Smooth muscle cell (in vitro differentiated cells): ENCODE measurements at regions not wholly inside any gene's neighbourhood (a gene's known extent, or its start where the extent isn't known, plus 50 kb on each side); places are given as distances from the start of the nearest gene placed in this dataset.

Experiments used
- DNase-seq: peaks from one replicate; lab custom pipeline; 2025; ENCODE audit not compliant: unreplicated experiment; lab: John Stamatoyannopoulos, UW
- H2AFZ ChIP-seq: fragments of 200-600 bp; sonication (generic); 2 replicates; pipeline ENCODE4 v1.6.0; 2016; ENCODE audit warnings: antibody characterized with exemption, low read depth, mild to moderate bottlenecking
- H3F3A ChIP-seq: fragments of 200-600 bp; sonication (generic); 2 replicates; pipeline ENCODE4 v1.6.0; 2017; ENCODE audit warnings: antibody characterized with exemption, low read depth
- H3K27ac ChIP-seq: fragments of 200-600 bp; sonication (generic); 2 replicates; pipeline ENCODE4 v1.5.1; 2016; ENCODE audit warnings: low read depth, mild to moderate bottlenecking
- H3K27me3 ChIP-seq: fragments of 200-600 bp; sonication (generic); 2 replicates; pipeline ENCODE4 v1.6.1; 2016; ENCODE audit warnings: low read depth, mild to moderate bottlenecking
- H3K36me3 ChIP-seq: fragments of 200-600 bp; sonication (generic); 2 replicates; pipeline ENCODE4 v1.5.1; 2016; ENCODE audit warnings: low read depth
- H3K4me1 ChIP-seq: fragments of 200-600 bp; sonication (generic); 2 replicates; pipeline ENCODE4 v1.5.1; 2016; ENCODE audit warnings: low read depth
- H3K4me2 ChIP-seq: fragments of 200-600 bp; sonication (generic); 2 replicates; pipeline ENCODE4 v1.6.0; 2016; ENCODE audit warnings: mild to moderate bottlenecking
- H3K4me3 ChIP-seq: fragments of 200-600 bp; sonication (generic); 2 replicates; pipeline ENCODE4 v1.5.1; 2016; ENCODE audit warnings: mild to moderate bottlenecking
- H3K79me2 ChIP-seq: fragments of 200-600 bp; sonication (generic); 2 replicates; pipeline ENCODE4 v1.6.0; 2016; ENCODE audit warnings: low read depth, mild to moderate bottlenecking
- H3K9ac ChIP-seq: fragments of 200-600 bp; sonication (generic); 2 replicates; pipeline ENCODE4 v1.6.0; 2016; ENCODE audit warnings: low read depth
- H3K9me3 ChIP-seq: fragments of 200-600 bp; sonication (generic); replicated peaks from 2 replicates; pipeline ENCODE4 v1.5.1; 2016; ENCODE audit warnings: low read depth
- H4K20me1 ChIP-seq: fragments of 200-600 bp; sonication (generic); 2 replicates; pipeline ENCODE4 v1.6.0; 2016; ENCODE audit warnings: low read depth
- CTCF ChIP-seq: fragments of 200-600 bp; sonication (generic); IDR thresholded peaks from 2 replicates; pipeline ENCODE4 v1.5.1; 2017; ENCODE audit warnings: borderline replicate concordance, mild to moderate bottlenecking, antibody characterized with exemption; ENCODE audit not compliant: insufficient read depth, poor library complexity, severe bottlenecking
- WGBS: methylation state at CpG from one replicate; pipeline ENCODE4 v1.1.7; 2016; ENCODE audit warnings: low lambda C conversion rate; 5-methylcytosine and 5-hydroxymethylcytosine counted together

- DNase-seq = no peak
- Histone ChIP-seq H3K4me2 (no peak overlapping the region), H3K9ac (no peak overlapping the region), H2AFZ (no peak overlapping the region), H3K9me3 (no peaks in the 10 kb centered on the region), H3K4me3 (no peak overlapping the region), H3K4me1 (no peaks in the 10 kb centered on the region), H3K36me3 (no peaks in the 10 kb centered on the region), H3K79me2 (no peaks in the 10 kb centered on the region), H3K27ac (no peak overlapping the region), H3F3A (no peaks in the 10 kb centered on the region), H4K20me1 (no peaks in the 10 kb centered on the region), H3K27me3 (no peaks in the 10 kb centered on the region)
- WGBS = 90% methylated on average over 2 of the region's 2 CpGs
- TF ChIP-seq CTCF = no peak
These were observed 86.3 kb downstream of the LHX9 start for GRCh38 chr1:198003468-198003867.

GRCh38 chr1:198007011-198007410 is 89.8 kb downstream of the LHX9 start:
- H3K9me3 ChIP-seq = no peaks in the 10 kb centered on the region
- no peaks in the 10 kb centered on the region for H3K36me3 ChIP-seq
- H4K20me1 ChIP-seq = no peaks in the 10 kb centered on the region
- H3K4me2 ChIP-seq = no peak overlapping the region
- no peak overlapping the region for H3K4me3 ChIP-seq
- H3K79me2 ChIP-seq = no peaks in the 10 kb centered on the region
- WGBS = 85% methylated on average over 1 of the region's 1 CpG
- no peaks in the 10 kb centered on the region for H3K4me1 ChIP-seq
- H2AFZ ChIP-seq = no peak overlapping the region
- no peaks in the 10 kb centered on the region for H3K27me3 ChIP-seq
- no peak overlapping the region for H3K27ac ChIP-seq
- TF ChIP-seq CTCF = no peak
- DNase-seq = no peak
- H3K9ac ChIP-seq = no peak overlapping the region
- no peaks in the 10 kb centered on the region for H3F3A ChIP-seq

- no peak for TF ChIP-seq CTCF
- Histone ChIP-seq H4K20me1 (no peaks in the 10 kb centered on the region), H3K4me2 (no peak overlapping the region), H3K4me1 (no peaks in the 10 kb centered on the region), H2AFZ (no peak overlapping the region), H3F3A (no peaks in the 10 kb centered on the region), H3K4me3 (no peak overlapping the region), H3K36me3 (no peaks in the 10 kb centered on the region), H3K9ac (no peak overlapping the region), H3K27me3 (no peaks in the 10 kb centered on the region), H3K9me3 (no peaks in the 10 kb centered on the region), H3K79me2 (no peaks in the 10 kb centered on the region), H3K27ac (no peak overlapping the region)
- 76% methylated on average over 5 of the region's 5 CpGs for WGBS
- no peak for DNase-seq
These were observed 90.8 kb downstream of the LHX9 start for GRCh38 chr1:198007687-198008607.

GRCh38 chr1:198014355-198014754 is 97.2 kb downstream of the LHX9 start:
- no peaks in the 10 kb centered on the region for H3K9me3 ChIP-seq
- no peak overlapping the region for H3K4me3 ChIP-seq
- no peaks in the 10 kb centered on the region for H4K20me1 ChIP-seq
- no peaks in the 10 kb centered on the region for H3K36me3 ChIP-seq
- no peak overlapping the region for H2AFZ ChIP-seq
- no peak for TF ChIP-seq CTCF
- DNase-seq = no peak
- no peak overlapping the region for H3K9ac ChIP-seq
- no peaks in the 10 kb centered on the region for H3K4me1 ChIP-seq
- H3F3A ChIP-seq = no peaks in the 10 kb centered on the region
- 89% methylated on average over 1 of the region's 1 CpG for WGBS
- H3K79me2 ChIP-seq = no peaks in the 10 kb centered on the region
- H3K27me3 ChIP-seq = no peaks in the 10 kb centered on the region
- H3K27ac ChIP-seq = no peak overlapping the region
- H3K4me2 ChIP-seq = no peak overlapping the region
